B cell (primary cell): ENCODE measurements at regions not wholly inside any gene's neighbourhood (a gene's known extent, or its start where the extent isn't known, plus 50 kb on each side); places are given as distances from the start of the nearest gene placed in this dataset.

Experiments
- ATAC-seq: fragments of 200-7000 bp; cut with Tn5 transposase; one replicate; pipeline ENCODE4 v1.10.0; 2021; ENCODE audit warnings: low read depth, mild to moderate bottlenecking, moderate number of reproducible peaks, moderate library complexity
- CTCF ChIA-PET: fragments of 350-600 bp; sonication (Branson Sonifier 250); formaldehyde crosslinking; loops from one replicate; lab custom pipeline; 2021; ENCODE audit warnings: antibody characterized with exemption, inconsistent platforms; lab: Charles Lee
- POLR2A ChIA-PET: fragments of 350-600 bp; sonication (Branson Sonifier 250); formaldehyde crosslinking; loops from one replicate; lab custom pipeline; 2021; ENCODE audit warnings: antibody characterized with exemption; lab: Charles Lee
- DNase-seq: peaks from one replicate; pipeline ENCODE4 v3.0.0; 2013
- H2AFZ ChIP-seq: 2 replicates; pipeline ENCODE4 v1.6.1; 2012; ENCODE audit warnings: mild to moderate bottlenecking, low read depth, low read length; ENCODE audit not compliant: insufficient read depth, poor library complexity, severe bottlenecking
- H3K27ac ChIP-seq, 2 donors: 1 replicate in 1 of 2; 2 replicates in 1 of 2; pipeline ENCODE4 v1.5.1; 2012 to 2013; ENCODE audit warnings: low read length in 2 of 2, mild to moderate bottlenecking in 2 of 2, moderate library complexity in 1 of 2
- H3K27me3 ChIP-seq, 4 experiments: fragments of 200-600 bp in 1 of 4; sonication (generic) in 1 of 4; replicated peaks in 1 of 4; 1 replicate in 2 of 4; 2 replicates in 2 of 4; pipeline versions ENCODE4 v1.6.1 to v1.7.0; 2013 to 2016; ENCODE audit warnings: low read length in 3 of 4, mild to moderate bottlenecking in 2 of 4, mixed read lengths in 1 of 4, moderate library complexity in 1 of 4; ENCODE audit not compliant: insufficient read depth in 4 of 4, control insufficient read depth in 3 of 4; ENCODE audit errors: control extremely low read depth in 1 of 4
- H3K36me3 ChIP-seq, 2 experiments: replicated peaks in 1 of 2; 1 replicate in 1 of 2; 2 replicates in 1 of 2; pipeline versions ENCODE4 v1.6.1 to v1.7.1; 2013; ENCODE audit warnings: low read length in 1 of 2; ENCODE audit not compliant: insufficient read depth in 2 of 2, control insufficient read depth in 1 of 2; ENCODE audit errors: control extremely low read depth in 1 of 2, extremely low read depth in 1 of 2
- H3K4me1 ChIP-seq, 2 donors: fragments of 200-600 bp in 1 of 2; sonication (generic) in 1 of 2; 1 replicate in 1 of 2; 2 replicates in 1 of 2; pipeline versions ENCODE4 v1.5.1 to v1.6.1; 2013 to 2017; ENCODE audit warnings: low read length in 2 of 2; ENCODE audit not compliant: control insufficient read depth in 2 of 2, insufficient read depth in 2 of 2
- H3K4me2 ChIP-seq: replicated peaks from 2 replicates; pipeline ENCODE3; 2012; ENCODE audit warnings: mild to moderate bottlenecking, low read depth, low read length; ENCODE audit not compliant: poor library complexity, severe bottlenecking
- H3K4me3 ChIP-seq, 5 experiments: fragments of 200-600 bp in 1 of 5; sonication (generic) in 1 of 5; 1 replicate in 3 of 5; 2 replicates in 2 of 5; pipeline versions ENCODE4 v1.5.1 to v1.7.0; 2011 to 2016; ENCODE audit warnings: low read length in 4 of 5, mild to moderate bottlenecking in 4 of 5, low read depth in 2 of 5, control low read depth in 1 of 5, moderate library complexity in 1 of 5; ENCODE audit not compliant: insufficient read depth in 1 of 5; ENCODE audit errors: control extremely low read depth in 1 of 5, extremely low read depth in 1 of 5
- H3K79me2 ChIP-seq: fragments of 200-600 bp; sonication (generic); one replicate; pipeline ENCODE4 v1.6.0; 2016; ENCODE audit warnings: low read length; ENCODE audit not compliant: control insufficient read depth, insufficient read depth
- H3K9ac ChIP-seq: fragments of 200-600 bp; sonication (generic); 2 replicates; pipeline ENCODE4 v1.6.1; 2017; ENCODE audit warnings: mild to moderate bottlenecking, low read length, moderate library complexity
- H3K9me3 ChIP-seq, 3 donors: one replicate each; pipeline versions ENCODE4 v1.6.1 to v1.7.1; 2013; ENCODE audit warnings: low read length in 2 of 3; ENCODE audit not compliant: control insufficient read depth in 2 of 3, insufficient read depth in 1 of 3; ENCODE audit errors: control extremely low read depth in 1 of 3
- H4K20me1 ChIP-seq: 2 replicates; pipeline ENCODE4 v1.6.0; 2012; ENCODE audit warnings: mild to moderate bottlenecking, low read length; ENCODE audit not compliant: insufficient read depth, control insufficient read depth, poor library complexity, severe bottlenecking
- H3K27ac Mint-ChIP-seq: one replicate; pipeline ENCODE4 v1.8.0; 2021; ENCODE audit warnings: mixed read lengths
- H3K27me3 Mint-ChIP-seq: one replicate; pipeline ENCODE4 v1.8.0; 2021; ENCODE audit warnings: mixed read lengths
- H3K4me1 Mint-ChIP-seq: one replicate; pipeline ENCODE4 v1.8.0; 2021; ENCODE audit warnings: mixed read lengths
- H3K4me3 Mint-ChIP-seq: one replicate; pipeline ENCODE4 v1.8.0; 2021; ENCODE audit warnings: mixed read lengths
- H3K9me3 Mint-ChIP-seq: one replicate; pipeline ENCODE4 v1.8.0; 2022; ENCODE audit warnings: mixed read lengths; ENCODE audit not compliant: insufficient read depth
- EZH2 ChIP-seq: IDR thresholded peaks from 2 replicates; pipeline ENCODE4 v1.6.1; 2012; ENCODE audit warnings: borderline replicate concordance, low read depth, mild to moderate bottlenecking, moderate library complexity, low read length; ENCODE audit not compliant: insufficient read depth, poor library complexity, severe bottlenecking
- WGBS: methylation state at CpG from one replicate; pipeline ENCODE4 v1.1.5; 2013; ENCODE audit warnings: missing lambda C conversion rate; ENCODE audit not compliant: insufficient coverage; 5-methylcytosine and 5-hydroxymethylcytosine counted together
- intact Hi-C: fragments of 100-400 bp; cut with micrococcal nuclease; formaldehyde crosslinking; loops from one replicate; pipeline ENCODE4 v1.10.0; 2022
- TF ChIP-seq, protein P1 (sequence below): fragments of 200-600 bp; IDR thresholded peaks from one replicate; pipeline ENCODE4 v1.8.0; 2022; ENCODE audit warnings: antibody characterized with exemption, mild to moderate bottlenecking

DNA sequence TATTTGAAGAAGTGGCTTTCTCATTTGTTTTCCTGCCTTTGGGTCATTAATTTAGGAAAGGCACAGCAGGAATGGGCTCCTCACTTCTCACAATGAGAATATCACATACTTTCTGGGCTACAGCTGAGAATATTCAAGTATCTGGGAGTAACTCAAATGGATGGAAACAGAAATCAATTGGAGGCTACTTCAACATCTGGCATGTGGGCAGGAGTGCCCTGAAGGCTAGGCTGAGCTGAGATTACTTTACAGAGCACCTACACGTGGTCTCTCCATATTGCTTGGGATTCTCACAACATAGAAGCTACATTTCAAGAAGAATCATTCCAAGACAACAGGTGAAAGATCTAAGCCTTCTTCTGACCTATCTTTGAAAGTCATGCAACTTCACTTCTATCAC is 325.4 kb downstream of the PID1 start:
- ATAC-seq, result no peak
- Histone ChIP-seq H4K20me1 (no peaks in the 10 kb centered on the region), H3K79me2 (no peaks in the 10 kb centered on the region), H3K27ac (no peak overlapping the region), H3K4me3 (no peak overlapping the region), H3K4me1 (no peaks in the 10 kb centered on the region), H2AFZ (no peak overlapping the region), H3K9me3 (peaks cover 0 to 4% (median 2%) of the 10 kb centered on the region in 3 donors), H3K36me3 (no peaks in the 10 kb centered on the region), H3K27me3 (no peaks in the 10 kb centered on the region), H3K4me2 (no peak overlapping the region), H3K9ac (no peak overlapping the region)
- Mint-ChIP-seq H3K9me3 (peaks cover 7% of the 10 kb centered on the region), H3K4me3 (no peak overlapping the region), H3K27ac (no peak overlapping the region), H3K27me3 (no peaks in the 10 kb centered on the region), H3K4me1 (no peaks in the 10 kb centered on the region)
- ChIA-PET POLR2A (no interaction called here), CTCF (no interaction called here)
- intact Hi-C loops, result no loop called here
- 80% methylated on average over 1 of the region's 1 CpG for WGBS
- no peak for DNase-seq
- TF ChIP-seq, protein P1, sequence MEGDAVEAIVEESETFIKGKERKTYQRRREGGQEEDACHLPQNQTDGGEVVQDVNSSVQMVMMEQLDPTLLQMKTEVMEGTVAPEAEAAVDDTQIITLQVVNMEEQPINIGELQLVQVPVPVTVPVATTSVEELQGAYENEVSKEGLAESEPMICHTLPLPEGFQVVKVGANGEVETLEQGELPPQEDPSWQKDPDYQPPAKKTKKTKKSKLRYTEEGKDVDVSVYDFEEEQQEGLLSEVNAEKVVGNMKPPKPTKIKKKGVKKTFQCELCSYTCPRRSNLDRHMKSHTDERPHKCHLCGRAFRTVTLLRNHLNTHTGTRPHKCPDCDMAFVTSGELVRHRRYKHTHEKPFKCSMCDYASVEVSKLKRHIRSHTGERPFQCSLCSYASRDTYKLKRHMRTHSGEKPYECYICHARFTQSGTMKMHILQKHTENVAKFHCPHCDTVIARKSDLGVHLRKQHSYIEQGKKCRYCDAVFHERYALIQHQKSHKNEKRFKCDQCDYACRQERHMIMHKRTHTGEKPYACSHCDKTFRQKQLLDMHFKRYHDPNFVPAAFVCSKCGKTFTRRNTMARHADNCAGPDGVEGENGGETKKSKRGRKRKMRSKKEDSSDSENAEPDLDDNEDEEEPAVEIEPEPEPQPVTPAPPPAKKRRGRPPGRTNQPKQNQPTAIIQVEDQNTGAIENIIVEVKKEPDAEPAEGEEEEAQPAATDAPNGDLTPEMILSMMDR, result no peak
- no peak for TF ChIP-seq EZH2

DNA sequence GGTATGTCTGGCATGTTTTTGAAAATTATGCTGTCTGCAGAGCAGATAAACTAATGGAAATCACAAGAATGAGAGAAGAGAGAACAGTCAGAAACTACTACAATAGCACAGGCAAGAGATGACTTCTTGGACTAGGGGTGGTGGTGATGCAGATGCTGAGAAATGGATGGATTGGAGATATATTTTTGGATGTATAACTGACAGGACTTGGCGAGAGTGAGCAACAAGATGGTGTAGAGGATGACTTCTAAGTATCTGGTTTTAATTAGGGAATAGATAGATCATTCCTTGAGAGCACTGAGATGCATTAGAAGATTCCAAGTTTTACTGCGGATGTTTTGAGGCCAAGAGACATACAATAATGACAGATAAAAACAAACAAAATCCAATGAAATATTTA is 328.2 kb downstream of the PID1 start:
- H3K27me3 Mint-ChIP-seq, result no peaks in the 10 kb centered on the region
- Histone ChIP-seq H3K27me3 (no peaks in the 10 kb centered on the region), H3K36me3 (no peaks in the 10 kb centered on the region), H3K9me3 (peaks cover 0 to 4% (median 2%) of the 10 kb centered on the region in 3 donors), H3K4me1 (no peaks in the 10 kb centered on the region), H3K9ac (no peak overlapping the region), H2AFZ (no peak overlapping the region), H3K4me2 (no peak overlapping the region), H4K20me1 (no peaks in the 10 kb centered on the region), H3K79me2 (no peaks in the 10 kb centered on the region), H3K4me3 (no peak overlapping the region), H3K27ac (no peak overlapping the region)
- ATAC-seq (no peak), DNase-seq (no peak)
- H3K4me3 Mint-ChIP-seq, result no peak overlapping the region
- no peaks in the 10 kb centered on the region for H3K4me1 Mint-ChIP-seq
- H3K9me3 Mint-ChIP-seq, result peaks cover 9% of the 10 kb centered on the region
- no peak overlapping the region for H3K27ac Mint-ChIP-seq
- POLR2A ChIA-PET, result no interaction called here
- CTCF ChIA-PET, result no interaction called here
- intact Hi-C loops, result no loop called here
- TF ChIP-seq EZH2, result no peak
- 100% methylated on average over 1 of the region's 2 CpGs for WGBS
